H9 (cell line): ENCODE measurements at regions not wholly inside any gene's neighbourhood (a gene's known extent, or its start where the extent isn't known, plus 50 kb on each side); places are given as distances from the start of the nearest gene placed in this dataset.

Experiments
- DNase-seq: peaks from one replicate; pipeline ENCODE4 v3.0.0-alpha.2; 2017
- H2AFZ ChIP-seq: one replicate; pipeline ENCODE4 v1.6.1; 2013; ENCODE audit warnings: mild to moderate bottlenecking, low read length, control low read depth, moderate library complexity
- H2AK5ac ChIP-seq: 2 replicates; pipeline ENCODE4 v1.6.1; 2013; ENCODE audit warnings: low read length, control low read depth, mixed read lengths; ENCODE audit not compliant: insufficient read length
- H2BK120ac ChIP-seq: one replicate; pipeline ENCODE4 v1.6.1; 2013; ENCODE audit warnings: low read depth, mild to moderate bottlenecking, low read length, control low read depth, inconsistent platforms; ENCODE audit not compliant: poor library complexity, severe bottlenecking
- H2BK12ac ChIP-seq: 2 replicates; pipeline ENCODE4 v1.6.1; 2013; ENCODE audit warnings: low read length, control low read depth, mixed read lengths, low read depth; ENCODE audit not compliant: insufficient read length
- H2BK15ac ChIP-seq: 2 replicates; pipeline ENCODE4 v1.6.1; 2013; ENCODE audit warnings: low read depth, low read length, control low read depth
- H2BK20ac ChIP-seq: one replicate; pipeline ENCODE4 v1.6.1; 2013; ENCODE audit warnings: low read depth, mild to moderate bottlenecking, low read length, control low read depth, inconsistent platforms; ENCODE audit not compliant: poor library complexity, severe bottlenecking
- H2BK5ac ChIP-seq: 2 replicates; pipeline ENCODE4 v1.6.1; 2013; ENCODE audit warnings: low read length, control low read depth, mixed read lengths; ENCODE audit not compliant: insufficient read length
- H3K14ac ChIP-seq: 2 replicates; pipeline ENCODE4 v1.6.1; 2013; ENCODE audit warnings: low read length, control low read depth; ENCODE audit not compliant: insufficient read depth
- H3K18ac ChIP-seq: 2 replicates; pipeline ENCODE4 v1.6.1; 2013; ENCODE audit warnings: low read depth, mild to moderate bottlenecking, mixed read lengths, low read length, control low read depth; ENCODE audit not compliant: insufficient read length
- H3K23ac ChIP-seq: 2 replicates; pipeline ENCODE4 v1.6.1; 2013; ENCODE audit warnings: low read length, control low read depth, mixed read lengths, low read depth; ENCODE audit not compliant: insufficient read length
- H3K23me2 ChIP-seq: 2 replicates; pipeline ENCODE4 v1.6.1; 2013; ENCODE audit warnings: low read depth, mild to moderate bottlenecking, mixed read lengths, low read length, control low read depth; ENCODE audit not compliant: insufficient read length, poor library complexity, severe bottlenecking
- H3K27ac ChIP-seq: 2 replicates; pipeline ENCODE4 v1.5.1; 2013; ENCODE audit warnings: low read length, control low read depth, mixed read lengths, low read depth; ENCODE audit not compliant: insufficient read length
- H3K27me3 ChIP-seq: 2 replicates; pipeline ENCODE4 v1.6.1; 2013; ENCODE audit warnings: low read length, control low read depth, inconsistent platforms; ENCODE audit not compliant: insufficient read depth
- H3K4ac ChIP-seq: 2 replicates; pipeline ENCODE4 v1.6.1; 2013; ENCODE audit warnings: low read depth, mild to moderate bottlenecking, control low read depth, inconsistent platforms, low read length, moderate library complexity
- H3K4me1 ChIP-seq: 2 replicates; pipeline ENCODE4 v1.6.1; 2013; ENCODE audit warnings: low read length, control low read depth, inconsistent platforms; ENCODE audit not compliant: insufficient read depth
- H3K4me2 ChIP-seq: 2 replicates; pipeline ENCODE4 v1.6.1; 2013; ENCODE audit warnings: low read length, control low read depth, mixed read lengths; ENCODE audit not compliant: insufficient read length, insufficient read depth
- H3K56ac ChIP-seq: 2 replicates; pipeline ENCODE4 v1.6.1; 2013; ENCODE audit warnings: low read depth, mild to moderate bottlenecking, mixed read lengths, low read length, control low read depth; ENCODE audit not compliant: insufficient read length
- H3K79me1 ChIP-seq: 2 replicates; pipeline ENCODE4 v1.6.1; 2013; ENCODE audit warnings: low read depth, mild to moderate bottlenecking, moderate library complexity, low read length, control low read depth, inconsistent platforms; ENCODE audit not compliant: insufficient read depth, poor library complexity, severe bottlenecking
- H3K79me2 ChIP-seq: 2 replicates; pipeline ENCODE4 v1.6.1; 2013; ENCODE audit warnings: low read length, control low read depth, inconsistent platforms; ENCODE audit not compliant: insufficient read depth
- H3K9ac ChIP-seq: 2 replicates; pipeline ENCODE4 v1.6.1; 2013; ENCODE audit warnings: low read length, control low read depth, mixed read lengths; ENCODE audit not compliant: insufficient read length; ENCODE audit errors: extremely low read depth
- H3K9me3 ChIP-seq: one replicate; pipeline ENCODE4 v1.6.1; 2013; ENCODE audit warnings: low read depth, low read length, inconsistent platforms; ENCODE audit not compliant: control insufficient read depth
- H3T11ph ChIP-seq: one replicate; pipeline ENCODE4 v1.6.1; 2013; ENCODE audit warnings: mild to moderate bottlenecking, low read length, control low read depth, inconsistent platforms
- H4K20me1 ChIP-seq: one replicate; pipeline ENCODE4 v1.6.1; 2013; ENCODE audit not compliant: control insufficient read depth, insufficient read length, insufficient read depth
- H4K5ac ChIP-seq: 2 replicates; pipeline ENCODE4 v1.6.1; 2013; ENCODE audit warnings: low read depth, mild to moderate bottlenecking, mixed read lengths, low read length, control low read depth; ENCODE audit not compliant: insufficient read length
- H4K8ac ChIP-seq: replicated peaks from 2 replicates; pipeline ENCODE4 v1.6.1; 2013; ENCODE audit warnings: low read length, control low read depth, mixed read lengths, low read depth; ENCODE audit not compliant: insufficient read length
- H4K91ac ChIP-seq: 2 replicates; pipeline ENCODE4 v1.6.1; 2013; ENCODE audit warnings: low read depth, mild to moderate bottlenecking, moderate library complexity, mixed read lengths, low read length, control low read depth; ENCODE audit not compliant: insufficient read length
- H3K27ac Mint-ChIP-seq, 3 experiments: 2 replicates in 2 of 3; 3 replicates in 1 of 3; pipeline ENCODE4 v1.8.0; 2020 to 2021; ENCODE audit warnings: mixed read lengths in 3 of 3, mild to moderate bottlenecking in 1 of 3, moderate library complexity in 1 of 3
- H3K27me3 Mint-ChIP-seq: 2 replicates; pipeline ENCODE4 v1.8.0; 2021; ENCODE audit warnings: low read depth, mild to moderate bottlenecking, moderate library complexity, mixed read lengths
- H3K36me3 Mint-ChIP-seq, 3 experiments: 2 replicates in 2 of 3; 3 replicates in 1 of 3; pipeline ENCODE4 v1.8.0; 2020 to 2021; ENCODE audit warnings: low read depth in 3 of 3, mixed read lengths in 3 of 3; ENCODE audit not compliant: insufficient read depth in 1 of 3
- H3K4me1 Mint-ChIP-seq, 2 experiments: 2 replicates each; pipeline ENCODE4 v1.8.0; 2020; ENCODE audit warnings: mixed read lengths in 2 of 2
- H3K4me3 Mint-ChIP-seq, 2 experiments: 2 replicates in 1 of 2; 3 replicates in 1 of 2; pipeline ENCODE4 v1.8.0; 2020 to 2021; ENCODE audit warnings: mild to moderate bottlenecking in 2 of 2, mixed read lengths in 2 of 2, moderate library complexity in 1 of 2
- H3K9me3 Mint-ChIP-seq, 2 experiments: 2 replicates in 1 of 2; 3 replicates in 1 of 2; pipeline ENCODE4 v1.8.0; 2020; ENCODE audit warnings: mild to moderate bottlenecking in 2 of 2, mixed read lengths in 2 of 2, moderate library complexity in 1 of 2
- CTCF ChIP-seq: fragments of 200-600 bp; sonication (generic); conservative IDR thresholded peaks from 3 replicates; pipeline ENCODE4 v1.8.0; 2021; ENCODE audit warnings: antibody characterized with exemption, mild to moderate bottlenecking
- WGBS: extraction: QIAGEN DNeasy Blood & Tissue Kit; methylation state at CpG from one replicate; pipeline ENCODE4 v1.1.7; 2013; ENCODE audit warnings: missing lambda C conversion rate, low lambda C conversion rate, mixed read lengths; ENCODE audit not compliant: insufficient read length; ENCODE audit errors: extremely low coverage; 5-methylcytosine and 5-hydroxymethylcytosine counted together

GRCh38 chr18:6609666-6610264 is 119.8 kb upstream of the ARHGAP28 start:
- H3K4me1 Mint-ChIP-seq = peaks cover 41 to 52% of the 10 kb centered on the region in 2 experiments
- no peak for DNase-seq

More at GRCh38 chr18:6609666-6610264, 119.8 kb upstream of the ARHGAP28 start:
- Histone ChIP-seq H2BK20ac (no peak overlapping the region), H3K9ac (no peak overlapping the region), H3K4me2 (no peak overlapping the region), H3K4ac (no peak overlapping the region), H3K18ac (no peak overlapping the region), H2BK5ac (no peak overlapping the region), H2BK15ac (no peak overlapping the region), H3K14ac (no peak overlapping the region), H3K23ac (no peak overlapping the region), H4K8ac (no peak overlapping the region), H3K9me3 (no peaks in the 10 kb centered on the region), H3T11ph (no peak overlapping the region), H3K23me2 (no peaks in the 10 kb centered on the region), H2BK120ac (no peak overlapping the region), H2BK12ac (no peak overlapping the region), H3K27me3 (no peaks in the 10 kb centered on the region), H2AK5ac (no peak overlapping the region), H3K79me2 (no peaks in the 10 kb centered on the region), H3K4me1 (peaks cover 4% of the 10 kb centered on the region; the same call in 1 of the 2 replicates), H3K56ac (no peak overlapping the region), H2AFZ (no peak overlapping the region), H4K91ac (no peak overlapping the region), H3K79me1 (no peaks in the 10 kb centered on the region), H3K27ac (no peak overlapping the region), H4K20me1 (no peaks in the 10 kb centered on the region), H4K5ac (no peak overlapping the region)
- no peak overlapping the region for H3K4me3 Mint-ChIP-seq
- WGBS = no CpG with 5 or more reads among the region's 7 CpGs
- peaks cover 11 to 35% (median 13%) of the 10 kb centered on the region in 3 experiments; a peak in 6 of 7 replicates for H3K36me3 Mint-ChIP-seq
- peaks cover 11% of the 10 kb centered on the region for H3K27me3 Mint-ChIP-seq
- H3K27ac Mint-ChIP-seq = no peak overlapping the region
- peaks cover 19 to 21% of the 10 kb centered on the region in 2 experiments for H3K9me3 Mint-ChIP-seq
- no peak for TF ChIP-seq CTCF
